ENCODE measurements at regions not wholly inside any gene's neighbourhood (a gene's known extent, or its start where the extent isn't known, plus 50 kb on each side); places are given as distances from the start of the nearest gene placed in this dataset.

DNA sequence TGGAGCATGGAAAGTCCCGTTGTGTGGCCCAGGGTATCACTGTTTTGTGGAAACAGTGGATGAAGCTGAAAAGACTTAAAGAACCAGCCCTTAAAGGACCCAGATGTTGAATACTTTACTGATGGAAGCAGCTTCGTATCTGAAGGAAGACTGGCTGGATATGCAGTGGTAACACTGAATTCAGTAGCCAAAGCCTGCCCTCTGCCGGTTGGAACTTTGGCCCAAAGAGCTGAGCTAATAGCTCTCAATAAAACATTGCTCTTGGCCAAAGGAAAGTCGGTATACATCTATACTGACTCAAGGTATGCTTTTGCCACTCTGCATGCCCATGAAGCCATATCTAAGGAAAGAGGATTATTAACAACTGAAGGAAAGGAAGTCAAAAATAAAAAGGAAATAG is 885.4 kb downstream of the PDCD6IP start:
- H3K4me1 ChIP-seq = no peaks in the 10 kb centered on the region
- DNase-seq = peak; percentile 60
- TF ChIP-seq, protein P1, sequence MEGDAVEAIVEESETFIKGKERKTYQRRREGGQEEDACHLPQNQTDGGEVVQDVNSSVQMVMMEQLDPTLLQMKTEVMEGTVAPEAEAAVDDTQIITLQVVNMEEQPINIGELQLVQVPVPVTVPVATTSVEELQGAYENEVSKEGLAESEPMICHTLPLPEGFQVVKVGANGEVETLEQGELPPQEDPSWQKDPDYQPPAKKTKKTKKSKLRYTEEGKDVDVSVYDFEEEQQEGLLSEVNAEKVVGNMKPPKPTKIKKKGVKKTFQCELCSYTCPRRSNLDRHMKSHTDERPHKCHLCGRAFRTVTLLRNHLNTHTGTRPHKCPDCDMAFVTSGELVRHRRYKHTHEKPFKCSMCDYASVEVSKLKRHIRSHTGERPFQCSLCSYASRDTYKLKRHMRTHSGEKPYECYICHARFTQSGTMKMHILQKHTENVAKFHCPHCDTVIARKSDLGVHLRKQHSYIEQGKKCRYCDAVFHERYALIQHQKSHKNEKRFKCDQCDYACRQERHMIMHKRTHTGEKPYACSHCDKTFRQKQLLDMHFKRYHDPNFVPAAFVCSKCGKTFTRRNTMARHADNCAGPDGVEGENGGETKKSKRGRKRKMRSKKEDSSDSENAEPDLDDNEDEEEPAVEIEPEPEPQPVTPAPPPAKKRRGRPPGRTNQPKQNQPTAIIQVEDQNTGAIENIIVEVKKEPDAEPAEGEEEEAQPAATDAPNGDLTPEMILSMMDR (IDR thresholded peaks at IDR 0.05; ENCODE audit: low read depth, low read length) = peak; percentile 59
- H3K9me3 ChIP-seq = no peaks in the 10 kb centered on the region
- H3K4me3 ChIP-seq (ENCODE audit: low read depth, low read length) = no peak overlapping the region
- H3K36me3 ChIP-seq = no peaks in the 10 kb centered on the region
- no peaks in the 10 kb centered on the region for H3K27me3 ChIP-seq

GRCh38 chr3:34686541-34686940 is 888.1 kb downstream of the PDCD6IP start:
- Histone ChIP-seq H3K36me3 (no peaks in the 10 kb centered on the region), H3K9me3 (no peaks in the 10 kb centered on the region), H3K27me3 (no peaks in the 10 kb centered on the region), H3K4me3 (ENCODE audit: low read depth, low read length) (no peak overlapping the region), H3K4me1 (no peaks in the 10 kb centered on the region)
- no peak for DNase-seq
- TF ChIP-seq, protein P1 (IDR thresholded peaks at IDR 0.05; ENCODE audit: low read depth, low read length) = no peak

DNA sequence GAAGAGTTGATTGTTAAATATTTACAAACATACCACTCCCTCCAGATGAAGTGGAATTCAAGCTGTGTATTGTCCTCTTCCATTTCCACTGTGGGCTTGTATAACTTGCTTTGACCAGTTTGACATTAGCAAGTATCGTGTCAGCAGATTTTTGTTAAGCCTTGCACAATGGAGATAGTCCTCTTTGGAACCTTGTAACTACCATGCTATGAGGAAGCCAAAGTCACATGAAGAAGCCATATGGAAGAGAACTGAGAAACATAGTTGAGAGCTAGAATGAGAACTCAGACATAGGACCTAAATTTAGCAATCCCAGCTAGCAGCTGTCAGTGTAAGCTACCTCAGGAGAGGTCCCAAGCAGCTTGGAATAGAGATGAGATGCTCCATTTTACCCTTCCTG is 889.2 kb downstream of the PDCD6IP start:
- TF ChIP-seq, protein P1 (IDR thresholded peaks at IDR 0.05; ENCODE audit: low read depth, low read length) = no peak
- Histone ChIP-seq H3K36me3 (no peaks in the 10 kb centered on the region), H3K9me3 (no peaks in the 10 kb centered on the region), H3K27me3 (no peaks in the 10 kb centered on the region), H3K4me1 (no peaks in the 10 kb centered on the region), H3K4me3 (ENCODE audit: low read depth, low read length) (no peak overlapping the region)
- DNase-seq = no peak

- H3K9me3 ChIP-seq = no peaks in the 10 kb centered on the region
- TF ChIP-seq, protein P1 (IDR thresholded peaks at IDR 0.05; ENCODE audit: low read depth, low read length) = no peak
- no peaks in the 10 kb centered on the region for H3K4me1 ChIP-seq
- no peak overlapping the region for H3K4me3 ChIP-seq (ENCODE audit: low read depth, low read length)
- H3K36me3 ChIP-seq = no peaks in the 10 kb centered on the region
- no peaks in the 10 kb centered on the region for H3K27me3 ChIP-seq
- DNase-seq = no peak
Observed at GRCh38 chr3:34696831-34697230, 898.4 kb downstream of the PDCD6IP start.

GRCh38 chr3:34703053-34703452 is 904.6 kb downstream of the PDCD6IP start:
- Histone ChIP-seq H3K27me3 (no peaks in the 10 kb centered on the region), H3K36me3 (no peaks in the 10 kb centered on the region), H3K9me3 (no peaks in the 10 kb centered on the region), H3K4me3 (ENCODE audit: low read depth, low read length) (no peak overlapping the region), H3K4me1 (no peaks in the 10 kb centered on the region)
- DNase-seq = no peak
- TF ChIP-seq, protein P1 (IDR thresholded peaks at IDR 0.05; ENCODE audit: low read depth, low read length) = no peak

DNA sequence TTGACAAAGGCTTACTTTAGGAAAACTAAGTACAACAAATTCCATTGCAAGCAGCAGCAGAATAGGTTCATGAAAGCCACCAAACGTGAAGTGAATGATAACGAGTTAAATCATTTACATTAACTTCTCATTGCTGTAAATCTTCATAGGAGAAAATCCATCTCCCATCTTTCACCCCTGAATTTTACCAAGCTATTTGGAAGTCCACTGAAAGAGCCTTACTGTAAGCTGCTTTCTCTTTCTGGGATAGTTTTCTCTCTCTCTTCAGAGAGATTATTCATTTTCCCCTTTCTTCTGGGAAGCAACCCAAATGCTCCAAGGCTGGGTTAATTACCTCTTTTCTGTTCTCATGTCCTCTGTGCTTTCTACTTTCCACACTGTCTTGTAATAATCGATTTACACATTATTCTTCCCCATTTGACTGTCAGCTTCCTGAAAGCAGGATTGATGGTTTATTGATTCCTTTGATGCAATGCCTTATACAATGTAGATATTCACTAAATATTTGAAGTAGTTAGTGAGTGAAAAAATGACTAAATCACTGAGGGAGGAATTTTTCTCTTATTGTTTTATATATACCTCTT is 914.3 kb upstream of the ARPP21 start:
- Histone ChIP-seq H3K4me3 (ENCODE audit: low read depth, low read length) (no peak overlapping the region), H3K4me1 (no peaks in the 10 kb centered on the region), H3K27me3 (no peaks in the 10 kb centered on the region), H3K36me3 (no peaks in the 10 kb centered on the region), H3K9me3 (no peaks in the 10 kb centered on the region)
- DNase-seq = no peak
- TF ChIP-seq, protein P1 (IDR thresholded peaks at IDR 0.05; ENCODE audit: low read depth, low read length) = no peak

Measured in BE2C (cell line).